DOHH2 (cell line): ENCODE measurements at regions not wholly inside any gene's neighbourhood (a gene's known extent, or its start where the extent isn't known, plus 50 kb on each side); places are given as distances from the start of the nearest gene placed in this dataset.

Experiments
- H3F3A ChIP-seq: fragments of 200-600 bp; sonication (generic), shearing (Covaris generic); 2 replicates; pipeline ENCODE4 v1.6.0; 2016; ENCODE audit warnings: antibody characterized with exemption, mild to moderate bottlenecking; ENCODE audit not compliant: control insufficient read depth, insufficient read depth
- H3K27ac ChIP-seq: fragments of 200-600 bp; sonication (generic); 2 replicates; pipeline ENCODE4 v1.5.1; 2014; ENCODE audit warnings: low read depth, mild to moderate bottlenecking, low read length, moderate library complexity
- H3K27me3 ChIP-seq: fragments of 200-600 bp; sonication (generic); 2 replicates; pipeline ENCODE4 v1.6.1; 2014; ENCODE audit warnings: mild to moderate bottlenecking, low read length, mixed read lengths; ENCODE audit not compliant: control insufficient read depth
- H3K36me3 ChIP-seq: fragments of 200-600 bp; sonication (generic); 2 replicates; pipeline ENCODE4 v1.6.1; 2014; ENCODE audit warnings: mild to moderate bottlenecking, low read length, moderate library complexity, mixed read lengths; ENCODE audit not compliant: control insufficient read depth
- H3K4me1 ChIP-seq: fragments of 200-600 bp; sonication (generic); 2 replicates; pipeline ENCODE4 v1.6.1; 2014; ENCODE audit warnings: mild to moderate bottlenecking, low read length, mixed read lengths; ENCODE audit not compliant: control insufficient read depth
- H3K4me2 ChIP-seq: fragments of 200-600 bp; sonication (generic); 2 replicates; pipeline ENCODE4 v1.6.0; 2014; ENCODE audit warnings: mild to moderate bottlenecking, low read length, moderate library complexity
- H3K4me3 ChIP-seq: fragments of 200-600 bp; sonication (generic); 2 replicates; pipeline ENCODE4 v1.5.1; 2014; ENCODE audit warnings: mild to moderate bottlenecking, low read length, mixed read lengths
- H3K79me2 ChIP-seq: fragments of 200-600 bp; sonication (generic); 2 replicates; pipeline ENCODE4 v1.6.1; 2014; ENCODE audit warnings: mild to moderate bottlenecking, low read length, mixed read lengths; ENCODE audit not compliant: control insufficient read depth
- H3K9me2 ChIP-seq: fragments of 200-600 bp; sonication (generic); replicated peaks from 2 replicates; pipeline ENCODE4 v1.6.1; 2014; ENCODE audit warnings: mild to moderate bottlenecking, low read length, mixed read lengths; ENCODE audit not compliant: control insufficient read depth
- H3K9me3 ChIP-seq: fragments of 200-600 bp; sonication (generic); 2 replicates; pipeline ENCODE4 v1.6.1; 2014; ENCODE audit warnings: antibody characterized with exemption, low read length, mixed read lengths; ENCODE audit not compliant: control insufficient read depth, insufficient read depth
- H4K20me1 ChIP-seq: fragments of 200-600 bp; sonication (generic); 2 replicates; pipeline ENCODE4 v1.6.0; 2014; ENCODE audit warnings: low read depth, mild to moderate bottlenecking, antibody characterized with exemption, low read length, moderate library complexity; ENCODE audit not compliant: control insufficient read depth, insufficient read depth
- EZH2phosphoT487 ChIP-seq: fragments of 200-600 bp; sonication (generic); IDR thresholded peaks from 2 replicates; pipeline ENCODE4 v1.6.1; 2017; ENCODE audit warnings: borderline replicate concordance, mild to moderate bottlenecking, antibody characterized with exemption, low read length, moderate library complexity, mixed read lengths
- TF ChIP-seq, protein P1 (sequence below): fragments of 200-600 bp; sonication (generic); IDR thresholded peaks from one replicate; pipeline ENCODE4 v1.5.1; 2014; ENCODE audit warnings: antibody characterized with exemption, mild to moderate bottlenecking, low read depth, low read length; ENCODE audit not compliant: poor library complexity, severe bottlenecking

- Histone ChIP-seq H3F3A (no peaks in the 10 kb centered on the region), H3K27ac (no peak overlapping the region), H3K79me2 (no peaks in the 10 kb centered on the region), H3K4me2 (no peak overlapping the region), H3K4me3 (no peak overlapping the region), H3K9me3 (no peaks in the 10 kb centered on the region), H4K20me1 (no peaks in the 10 kb centered on the region), H3K36me3 (no peaks in the 10 kb centered on the region), H3K27me3 (no peaks in the 10 kb centered on the region), H3K9me2 (no peaks in the 10 kb centered on the region), H3K4me1 (no peaks in the 10 kb centered on the region)
- no peak for TF ChIP-seq EZH2phosphoT487
- TF ChIP-seq, protein P1, sequence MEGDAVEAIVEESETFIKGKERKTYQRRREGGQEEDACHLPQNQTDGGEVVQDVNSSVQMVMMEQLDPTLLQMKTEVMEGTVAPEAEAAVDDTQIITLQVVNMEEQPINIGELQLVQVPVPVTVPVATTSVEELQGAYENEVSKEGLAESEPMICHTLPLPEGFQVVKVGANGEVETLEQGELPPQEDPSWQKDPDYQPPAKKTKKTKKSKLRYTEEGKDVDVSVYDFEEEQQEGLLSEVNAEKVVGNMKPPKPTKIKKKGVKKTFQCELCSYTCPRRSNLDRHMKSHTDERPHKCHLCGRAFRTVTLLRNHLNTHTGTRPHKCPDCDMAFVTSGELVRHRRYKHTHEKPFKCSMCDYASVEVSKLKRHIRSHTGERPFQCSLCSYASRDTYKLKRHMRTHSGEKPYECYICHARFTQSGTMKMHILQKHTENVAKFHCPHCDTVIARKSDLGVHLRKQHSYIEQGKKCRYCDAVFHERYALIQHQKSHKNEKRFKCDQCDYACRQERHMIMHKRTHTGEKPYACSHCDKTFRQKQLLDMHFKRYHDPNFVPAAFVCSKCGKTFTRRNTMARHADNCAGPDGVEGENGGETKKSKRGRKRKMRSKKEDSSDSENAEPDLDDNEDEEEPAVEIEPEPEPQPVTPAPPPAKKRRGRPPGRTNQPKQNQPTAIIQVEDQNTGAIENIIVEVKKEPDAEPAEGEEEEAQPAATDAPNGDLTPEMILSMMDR, result no peak
Measured at GRCh38 chr3:34599595-34599994, 801.2 kb downstream of the PDCD6IP start.

- H3F3A ChIP-seq, result no peaks in the 10 kb centered on the region
- no peaks in the 10 kb centered on the region for H3K9me2 ChIP-seq
- no peaks in the 10 kb centered on the region for H3K9me3 ChIP-seq
- no peaks in the 10 kb centered on the region for H3K79me2 ChIP-seq
- H3K4me3 ChIP-seq, result no peak overlapping the region
- H3K4me2 ChIP-seq, result no peak overlapping the region
- no peaks in the 10 kb centered on the region for H4K20me1 ChIP-seq
- H3K27me3 ChIP-seq, result no peaks in the 10 kb centered on the region
- no peaks in the 10 kb centered on the region for H3K36me3 ChIP-seq
- no peak overlapping the region for H3K27ac ChIP-seq
- TF ChIP-seq, protein P1, result no peak
- no peak for TF ChIP-seq EZH2phosphoT487
- H3K4me1 ChIP-seq, result no peaks in the 10 kb centered on the region
Measured at GRCh38 chr3:34619990-34620389, 821.6 kb downstream of the PDCD6IP start.

GRCh38 chr3:34626699-34627098, 828.3 kb downstream of the PDCD6IP start:
- TF ChIP-seq EZH2phosphoT487, result no peak
- TF ChIP-seq, protein P1, result no peak
- H3K27me3 ChIP-seq, result no peaks in the 10 kb centered on the region
- H3K4me3 ChIP-seq, result no peak overlapping the region
- no peaks in the 10 kb centered on the region for H3K79me2 ChIP-seq
- H3K4me1 ChIP-seq, result no peaks in the 10 kb centered on the region
- no peak overlapping the region for H3K4me2 ChIP-seq
- H3K9me3 ChIP-seq, result no peaks in the 10 kb centered on the region
- H3K27ac ChIP-seq, result no peak overlapping the region
- no peaks in the 10 kb centered on the region for H3K36me3 ChIP-seq
- H4K20me1 ChIP-seq, result no peaks in the 10 kb centered on the region
- no peaks in the 10 kb centered on the region for H3F3A ChIP-seq
- no peaks in the 10 kb centered on the region for H3K9me2 ChIP-seq

GRCh38 chr3:34634939-34635338, 836.5 kb downstream of the PDCD6IP start:
- H3K27ac ChIP-seq, result no peak overlapping the region

More at GRCh38 chr3:34634939-34635338, 836.5 kb downstream of the PDCD6IP start:
- Histone ChIP-seq H3K27me3 (no peaks in the 10 kb centered on the region), H3K4me3 (no peak overlapping the region), H3K4me1 (no peaks in the 10 kb centered on the region), H3K79me2 (no peaks in the 10 kb centered on the region), H4K20me1 (no peaks in the 10 kb centered on the region), H3K9me3 (no peaks in the 10 kb centered on the region), H3K4me2 (no peak overlapping the region), H3F3A (no peaks in the 10 kb centered on the region), H3K9me2 (no peaks in the 10 kb centered on the region), H3K36me3 (no peaks in the 10 kb centered on the region)
- TF ChIP-seq, protein P1, result no peak
- no peak for TF ChIP-seq EZH2phosphoT487
